DMS 273 treated with DMSO at 0.1 percent for 48 hours (cell line): ENCODE measurements at regions not wholly inside any gene's neighbourhood (a gene's known extent, or its start where the extent isn't known, plus 50 kb on each side); places are given as distances from the start of the nearest gene placed in this dataset.
A peak's percentile ranks its signal among the peaks of the same experiment; 100 is the strongest.
"Not testable (repeated sequence)": the region's sequence is repeated elsewhere in the genome, so short reads cannot be mapped to it uniquely, and the experiment has no call there.

Experiments used
- DNase-seq: peaks from one replicate; lab custom pipeline; 2025; lab: John Stamatoyannopoulos, UW

GRCh38 chr4:86481440-86481839 is 112.7 kb upstream of the PTPN13 start:
- no peak for DNase-seq

- DNase-seq: no peak
Observed at GRCh38 chr4:86482306-86483172, 111.6 kb upstream of the PTPN13 start.

GRCh38 chr4:86483173-86483490 is 111.0 kb upstream of the PTPN13 start:
- DNase-seq: no peak

- no peak for DNase-seq
Observed at GRCh38 chr4:86483773-86484172, 110.3 kb upstream of the PTPN13 start.

- DNase-seq: no peak
Observed at GRCh38 chr4:86484241-86484640, 109.9 kb upstream of the PTPN13 start.

GRCh38 chr4:86487738-86488348 is 106.3 kb upstream of the PTPN13 start:
- no peak for DNase-seq

- DNase-seq: no peak
Observed at GRCh38 chr4:86493460-86493859, 100.7 kb upstream of the PTPN13 start.

GRCh38 chr4:86496094-86497080 is 97.7 kb upstream of the PTPN13 start:
- peak; percentile 1 for DNase-seq

- DNase-seq: no peak
Observed at GRCh38 chr4:86497131-86497530, 97.0 kb upstream of the PTPN13 start.

- DNase-seq: no peak
Observed at GRCh38 chr4:86497980-86498862, 95.9 kb upstream of the PTPN13 start.

GRCh38 chr4:86498863-86499166 is 95.3 kb upstream of the PTPN13 start:
- no peak for DNase-seq

GRCh38 chr4:86500527-86500926 is 93.6 kb upstream of the PTPN13 start:
- DNase-seq: no peak

- DNase-seq: no peak
Observed at GRCh38 chr4:86502081-86502480, 92.0 kb upstream of the PTPN13 start.

GRCh38 chr4:86506591-86506990 is 87.5 kb upstream of the PTPN13 start:
- DNase-seq: no peak

- no peak for DNase-seq
Observed at GRCh38 chr4:86508436-86508835, 85.7 kb upstream of the PTPN13 start.

- DNase-seq: no peak
Observed at GRCh38 chr4:86511590-86511989, 82.5 kb upstream of the PTPN13 start.

- DNase-seq: no peak
Observed at GRCh38 chr4:86512631-86513030, 81.5 kb upstream of the PTPN13 start.

- not testable (repeated sequence) for DNase-seq
Observed at GRCh38 chr4:86515963-86516362, 78.2 kb upstream of the PTPN13 start.

GRCh38 chr4:86521373-86521969 is 72.6 kb upstream of the PTPN13 start:
- DNase-seq: no peak

GRCh38 chr4:86522349-86522748 is 71.8 kb upstream of the PTPN13 start:
- DNase-seq: no peak

GRCh38 chr4:86523333-86523732 is 70.8 kb upstream of the PTPN13 start:
- DNase-seq: no peak
